GM12873 (cell line): ENCODE measurements at regions not wholly inside any gene's neighbourhood (a gene's known extent, or its start where the extent isn't known, plus 50 kb on each side); places are given as distances from the start of the nearest gene placed in this dataset.

ENCODE experiments used
- TF ChIP-seq, protein P1 (sequence below): IDR thresholded peaks from 2 replicates; pipeline ENCODE4 v1.5.1; 2012; ENCODE audit warnings: low read depth, mild to moderate bottlenecking, moderate library complexity, low read length, control low read depth; ENCODE audit not compliant: insufficient read depth; ENCODE audit errors: missing control alignments

DNA sequence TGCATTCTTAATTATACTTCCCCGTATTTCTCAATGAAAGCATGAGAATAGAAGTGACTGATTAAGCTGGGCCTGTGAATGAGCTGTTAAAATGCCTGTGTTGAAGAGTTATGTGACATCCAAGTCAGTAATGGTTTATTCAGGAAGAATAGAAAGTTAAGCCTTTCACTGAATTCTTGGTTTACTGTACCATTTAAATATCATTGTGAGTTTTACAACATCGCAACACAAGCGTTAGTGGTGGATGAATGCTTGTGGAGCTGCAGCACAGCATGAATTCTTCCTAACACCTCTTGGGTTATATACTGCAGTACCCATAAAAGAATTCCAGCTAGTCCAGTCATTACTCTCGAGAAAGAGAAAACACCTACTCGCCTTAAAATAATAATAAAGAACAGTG lies 257.8 kb downstream of the JRKL start:
- TF ChIP-seq, protein P1, sequence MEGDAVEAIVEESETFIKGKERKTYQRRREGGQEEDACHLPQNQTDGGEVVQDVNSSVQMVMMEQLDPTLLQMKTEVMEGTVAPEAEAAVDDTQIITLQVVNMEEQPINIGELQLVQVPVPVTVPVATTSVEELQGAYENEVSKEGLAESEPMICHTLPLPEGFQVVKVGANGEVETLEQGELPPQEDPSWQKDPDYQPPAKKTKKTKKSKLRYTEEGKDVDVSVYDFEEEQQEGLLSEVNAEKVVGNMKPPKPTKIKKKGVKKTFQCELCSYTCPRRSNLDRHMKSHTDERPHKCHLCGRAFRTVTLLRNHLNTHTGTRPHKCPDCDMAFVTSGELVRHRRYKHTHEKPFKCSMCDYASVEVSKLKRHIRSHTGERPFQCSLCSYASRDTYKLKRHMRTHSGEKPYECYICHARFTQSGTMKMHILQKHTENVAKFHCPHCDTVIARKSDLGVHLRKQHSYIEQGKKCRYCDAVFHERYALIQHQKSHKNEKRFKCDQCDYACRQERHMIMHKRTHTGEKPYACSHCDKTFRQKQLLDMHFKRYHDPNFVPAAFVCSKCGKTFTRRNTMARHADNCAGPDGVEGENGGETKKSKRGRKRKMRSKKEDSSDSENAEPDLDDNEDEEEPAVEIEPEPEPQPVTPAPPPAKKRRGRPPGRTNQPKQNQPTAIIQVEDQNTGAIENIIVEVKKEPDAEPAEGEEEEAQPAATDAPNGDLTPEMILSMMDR = no peak

DNA sequence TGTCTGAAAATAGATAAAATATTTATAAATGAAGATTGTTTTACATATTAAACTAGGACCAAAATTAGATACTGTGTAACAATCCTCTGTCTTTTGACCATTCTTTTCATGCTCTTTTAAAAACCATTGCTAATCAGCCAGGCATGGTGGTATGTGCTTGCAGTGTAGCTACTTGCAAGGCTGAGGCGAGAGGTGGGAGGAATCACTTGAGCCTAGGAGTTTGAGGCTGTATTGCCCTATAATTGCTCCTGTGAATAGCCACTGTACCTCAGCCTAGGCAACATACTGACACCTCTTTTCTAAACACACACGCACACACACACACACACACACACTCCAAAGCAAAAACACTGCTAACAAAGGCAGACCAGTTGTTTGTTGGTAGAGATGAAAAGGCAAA lies 259.2 kb downstream of the JRKL start:
- TF ChIP-seq, protein P1 = no peak

DNA sequence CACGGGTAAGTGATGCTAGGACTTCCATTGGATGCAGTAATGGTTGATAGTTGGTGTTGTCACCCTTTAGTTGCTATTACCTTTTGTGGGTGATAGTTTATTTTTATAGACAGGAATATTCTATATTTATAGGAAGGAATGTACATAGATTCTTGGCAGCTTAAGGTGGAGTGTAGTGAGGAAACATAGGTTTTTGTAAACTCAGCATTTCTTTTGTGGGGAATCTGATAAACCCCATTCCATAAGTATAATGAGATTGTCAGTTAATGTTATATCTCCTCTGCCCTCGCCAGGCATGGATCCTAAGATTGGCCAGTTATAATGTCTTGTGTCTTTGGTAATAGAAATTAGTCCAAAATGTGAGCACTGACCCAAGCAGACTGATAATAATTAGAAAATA lies 262.7 kb downstream of the JRKL start:
- TF ChIP-seq, protein P1 = no peak

DNA sequence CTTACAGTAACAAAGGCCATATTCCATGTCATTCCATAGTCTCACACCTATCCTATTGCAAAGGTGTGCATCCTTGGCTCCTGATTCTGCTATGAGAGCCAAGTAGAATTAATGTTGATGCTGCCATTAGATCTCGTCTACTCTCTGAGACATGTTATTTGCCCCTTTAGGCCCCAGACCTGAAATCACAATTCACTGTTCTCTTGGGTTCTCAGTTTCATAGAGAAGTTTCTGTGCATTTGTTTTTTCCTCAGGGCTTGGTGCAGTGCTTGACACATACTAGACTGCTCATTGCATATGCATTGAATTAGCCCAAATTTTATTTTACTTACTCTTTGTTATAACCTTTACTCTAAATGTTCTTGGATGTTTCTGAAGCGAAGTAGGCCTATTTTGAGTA lies 265.7 kb downstream of the JRKL start:
- TF ChIP-seq, protein P1 = no peak

DNA sequence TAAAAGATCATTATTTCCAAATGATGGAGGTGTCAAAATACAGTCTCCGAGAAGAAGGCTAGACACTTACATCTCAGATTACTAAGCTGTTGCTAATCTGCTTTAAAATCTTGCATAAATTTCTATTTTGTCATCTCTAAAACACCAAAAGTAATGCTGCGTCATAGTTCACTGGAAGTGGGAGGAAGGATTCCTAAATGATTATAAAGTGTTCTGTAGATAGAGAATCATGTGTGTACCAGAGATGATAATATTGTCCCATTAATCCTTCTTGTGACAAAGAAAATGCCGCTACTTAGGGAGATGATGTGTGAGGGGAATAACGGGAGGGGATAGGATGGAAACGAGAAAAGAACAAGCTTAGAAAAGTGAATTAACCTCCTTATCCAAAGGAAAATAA lies 268.6 kb downstream of the JRKL start:
- TF ChIP-seq, protein P1 = no peak

DNA sequence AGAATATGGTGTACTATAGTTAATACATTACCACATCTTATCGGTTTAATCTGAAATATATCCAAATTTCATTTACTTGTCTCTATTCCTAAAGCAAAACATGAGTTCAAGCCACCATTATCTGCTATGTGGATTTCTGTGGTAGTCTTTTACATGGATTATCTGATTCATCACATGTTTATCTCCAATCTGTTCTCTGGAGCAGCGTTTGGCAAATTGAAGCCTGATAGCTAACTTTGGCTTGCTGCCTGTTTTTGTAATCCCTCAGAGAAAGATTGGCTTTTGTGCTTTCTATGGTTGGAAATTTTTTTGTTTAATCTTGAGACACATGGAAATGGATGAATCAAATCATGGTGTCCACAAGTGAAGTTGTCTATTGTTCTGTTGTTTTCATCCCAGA lies 274.3 kb downstream of the JRKL start:
- TF ChIP-seq, protein P1 = no peak

DNA sequence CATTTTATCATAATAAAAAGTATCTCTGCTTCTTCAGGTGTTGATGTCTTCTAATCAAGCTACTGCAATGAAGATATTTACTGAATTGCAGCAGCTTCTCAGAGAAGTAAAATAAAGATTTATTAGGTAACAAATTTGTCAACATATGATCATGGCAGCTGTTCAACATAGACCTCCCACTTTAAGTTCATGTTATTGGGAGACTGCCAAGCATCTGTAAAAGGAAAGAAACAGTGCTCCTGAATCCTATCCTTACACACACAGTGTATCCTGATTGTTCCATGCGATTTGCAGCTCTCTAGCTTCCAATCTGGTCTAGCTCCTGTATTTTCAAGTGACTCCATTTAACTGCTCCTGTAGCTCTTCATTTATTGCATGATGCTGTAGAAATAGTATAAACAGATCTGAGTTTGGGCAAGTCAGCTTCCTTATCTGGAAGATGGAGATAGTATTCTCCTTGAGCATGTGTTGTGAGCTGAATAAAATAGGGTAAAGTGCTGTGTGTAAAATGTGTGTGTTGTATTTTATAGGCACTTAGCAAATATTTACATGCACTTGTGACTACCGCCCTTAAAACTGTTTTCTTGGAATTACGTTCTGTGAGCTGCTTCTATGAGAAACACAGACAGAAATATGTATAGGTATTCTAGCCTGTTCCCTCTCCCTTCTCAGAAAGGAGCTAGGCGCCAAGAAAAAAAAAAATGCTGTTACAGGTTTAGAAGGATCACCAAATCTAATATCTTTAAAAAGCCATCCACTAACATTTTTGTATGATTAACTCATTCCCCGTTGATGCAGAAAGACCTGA lies 290.6 kb downstream of the JRKL start:
- TF ChIP-seq, protein P1 = no peak
